Kidney (tissue), 13 donors: ENCODE measurements at regions not wholly inside any gene's neighbourhood (a gene's known extent, or its start where the extent isn't known, plus 50 kb on each side); places are given as distances from the start of the nearest gene placed in this dataset.

Source experiments
- DNase-seq, 5 donors: peaks; one replicate each; pipeline ENCODE4 v3.0.0-alpha.2; 2013 to 2020
- FAIRE-seq: peaks from 2 replicates; lab custom pipeline; 2012; peaks lifted over from hg19 to GRCh38; lab: Jason Lieb, UNC
- H3K27ac ChIP-seq, 2 donors: one replicate each; pipeline ENCODE4 v1.7.0; 2013; ENCODE audit warnings: low read depth in 2 of 2, low read length in 2 of 2, inconsistent platforms in 1 of 2
- H3K27me3 ChIP-seq: one replicate; pipeline ENCODE4 v1.7.1; 2013; ENCODE audit warnings: low read length, inconsistent platforms; ENCODE audit not compliant: control insufficient read depth, insufficient read depth
- H3K36me3 ChIP-seq, 3 donors: one replicate each; pipeline versions ENCODE4 v1.7.0 to v1.7.1; 2013; ENCODE audit warnings: low read length in 3 of 3, control low read depth in 1 of 3, inconsistent platforms in 1 of 3; ENCODE audit not compliant: insufficient read depth in 3 of 3, control insufficient read depth in 2 of 3
- H3K4me1 ChIP-seq, 3 donors: one replicate each; pipeline versions ENCODE4 v1.7.0 to v1.7.1; 2013; ENCODE audit warnings: low read length in 3 of 3, inconsistent platforms in 1 of 3, low read depth in 1 of 3; ENCODE audit not compliant: control insufficient read depth in 2 of 3, insufficient read depth in 2 of 3
- H3K4me3 ChIP-seq, 3 donors: one replicate each; pipeline versions ENCODE4 v1.7.0 to v1.8.1; 2013; ENCODE audit warnings: low read length in 3 of 3, control low read depth in 1 of 3, inconsistent platforms in 1 of 3
- H3K9ac ChIP-seq, 3 donors: one replicate each; pipeline versions ENCODE4 v1.7.0 to v1.7.1; 2013; ENCODE audit warnings: low read length in 3 of 3, control low read depth in 1 of 3, inconsistent platforms in 1 of 3
- H3K9me3 ChIP-seq, 3 donors: one replicate each; pipeline versions ENCODE4 v1.7.0 to v1.7.1; 2013; ENCODE audit warnings: low read length in 3 of 3, control low read depth in 1 of 3, inconsistent platforms in 1 of 3; ENCODE audit not compliant: control insufficient read depth in 2 of 3, insufficient read depth in 1 of 3
- intact Hi-C: fragments of 100-400 bp; cut with DNase I; formaldehyde crosslinking; loops from one replicate; pipeline ENCODE4 v1.11.1; 2022
- TF ChIP-seq, protein P1 (sequence below): IDR thresholded peaks from 3 replicates; pipeline ENCODE4 v1.5.1; 2012; ENCODE audit warnings: mild to moderate bottlenecking, moderate library complexity, borderline replicate concordance; ENCODE audit not compliant: insufficient read depth; ENCODE audit errors: extremely low read depth
- donor health status: control.
- donor health status: control.
- donor health status: control.
- donor health status: control.
- donor health status: control.
- donor health status: DM: yes; HTN: yes; CAD: no.
- donor health status: Normal renal cell carcinoma (clear cell type).

DNA sequence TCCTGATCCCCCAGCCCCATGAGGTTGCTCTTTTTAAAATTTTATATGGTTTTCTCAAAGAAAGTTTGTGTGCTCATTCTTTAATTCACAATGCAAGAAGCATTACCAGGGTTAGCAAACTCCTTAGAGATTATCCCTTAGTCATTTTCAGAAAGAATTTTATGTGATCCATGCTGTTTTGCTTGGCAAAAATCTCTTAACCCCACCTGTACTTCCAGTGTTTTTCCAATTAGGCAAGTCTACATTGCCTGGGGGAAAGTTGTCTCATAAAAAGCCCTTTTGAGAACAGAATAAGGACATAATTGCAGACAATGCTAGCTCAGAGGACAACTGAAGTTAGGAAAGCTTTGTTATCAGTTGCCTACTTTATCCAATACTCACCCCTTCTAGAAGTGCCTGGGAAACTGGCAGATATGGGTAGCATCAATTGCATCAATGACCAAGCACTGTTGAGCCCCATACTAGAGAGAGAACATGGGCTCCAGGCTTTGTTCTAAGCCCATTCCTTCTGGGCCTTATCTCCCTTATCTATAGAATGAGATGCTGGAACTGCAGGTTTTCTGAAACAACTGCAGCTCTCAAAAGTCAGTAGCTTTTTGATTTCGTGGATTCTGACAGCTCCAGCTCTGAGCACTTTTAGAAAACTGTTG, 265.9 kb upstream of the SPHKAP start:
- Histone ChIP-seq H3K4me3 (no peak overlapping the region), H3K36me3 (no peaks in the 10 kb centered on the region), H3K4me1 (no peaks in the 10 kb centered on the region), H3K27me3 (no peaks in the 10 kb centered on the region), H3K9ac (no peak overlapping the region), H3K27ac (no peak overlapping the region), H3K9me3 (peaks cover 0 to 2% (median 0%) of the 10 kb centered on the region in 3 donors)
- TF ChIP-seq, protein P1, sequence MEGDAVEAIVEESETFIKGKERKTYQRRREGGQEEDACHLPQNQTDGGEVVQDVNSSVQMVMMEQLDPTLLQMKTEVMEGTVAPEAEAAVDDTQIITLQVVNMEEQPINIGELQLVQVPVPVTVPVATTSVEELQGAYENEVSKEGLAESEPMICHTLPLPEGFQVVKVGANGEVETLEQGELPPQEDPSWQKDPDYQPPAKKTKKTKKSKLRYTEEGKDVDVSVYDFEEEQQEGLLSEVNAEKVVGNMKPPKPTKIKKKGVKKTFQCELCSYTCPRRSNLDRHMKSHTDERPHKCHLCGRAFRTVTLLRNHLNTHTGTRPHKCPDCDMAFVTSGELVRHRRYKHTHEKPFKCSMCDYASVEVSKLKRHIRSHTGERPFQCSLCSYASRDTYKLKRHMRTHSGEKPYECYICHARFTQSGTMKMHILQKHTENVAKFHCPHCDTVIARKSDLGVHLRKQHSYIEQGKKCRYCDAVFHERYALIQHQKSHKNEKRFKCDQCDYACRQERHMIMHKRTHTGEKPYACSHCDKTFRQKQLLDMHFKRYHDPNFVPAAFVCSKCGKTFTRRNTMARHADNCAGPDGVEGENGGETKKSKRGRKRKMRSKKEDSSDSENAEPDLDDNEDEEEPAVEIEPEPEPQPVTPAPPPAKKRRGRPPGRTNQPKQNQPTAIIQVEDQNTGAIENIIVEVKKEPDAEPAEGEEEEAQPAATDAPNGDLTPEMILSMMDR: no peak
- FAIRE-seq (no peak), DNase-seq (no peak)
- intact Hi-C loops: no loop called here

DNA sequence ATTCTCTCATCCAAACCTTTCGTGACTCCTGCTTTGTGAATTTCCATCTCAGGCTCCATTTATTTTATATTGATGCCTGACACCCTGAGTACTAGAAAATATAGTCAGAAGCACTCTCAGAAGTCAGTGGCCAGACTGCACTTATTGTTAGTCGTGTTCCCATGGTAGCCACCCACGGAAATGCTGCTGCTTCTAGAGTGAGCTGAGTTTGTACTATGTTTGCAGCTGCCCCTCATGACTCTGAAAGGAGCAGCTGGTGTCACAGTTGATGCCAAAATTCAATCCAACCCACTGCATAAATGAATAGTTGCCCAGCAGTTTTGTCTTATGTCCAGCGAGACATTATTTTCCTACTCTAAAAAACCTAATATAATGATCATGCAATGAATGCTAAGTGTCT, 265.2 kb upstream of the SPHKAP start:
- Histone ChIP-seq H3K27me3 (no peaks in the 10 kb centered on the region), H3K4me1 (no peaks in the 10 kb centered on the region), H3K27ac (no peak overlapping the region), H3K9ac (no peak overlapping the region), H3K9me3 (peaks cover 0 to 2% (median 0%) of the 10 kb centered on the region in 3 donors), H3K36me3 (no peaks in the 10 kb centered on the region), H3K4me3 (no peak overlapping the region)
- DNase-seq: no peak
- TF ChIP-seq, protein P1: no peak
- no peak for FAIRE-seq
- intact Hi-C loops: no loop called here

DNA sequence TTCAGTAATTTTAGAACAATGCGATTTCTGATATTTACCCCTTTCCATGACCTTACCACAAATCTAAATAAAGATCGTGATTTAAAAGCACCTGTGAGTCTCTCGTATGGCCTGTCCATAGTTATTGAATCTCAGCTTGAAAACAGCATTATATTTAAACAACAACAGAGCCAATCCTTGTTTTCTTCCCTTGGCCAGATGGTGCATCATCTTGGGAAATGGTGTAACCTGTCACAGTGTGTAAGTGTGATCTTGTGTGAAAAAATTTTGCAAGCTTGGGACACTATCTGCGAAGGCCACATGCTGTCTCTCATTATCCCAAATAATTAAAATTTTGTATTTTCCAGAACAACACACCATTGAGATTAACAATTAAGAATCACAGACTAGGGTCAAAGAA, 262.7 kb upstream of the SPHKAP start:
- H3K9me3 ChIP-seq: peaks cover 0 to 2% (median 0%) of the 10 kb centered on the region in 3 donors
- TF ChIP-seq, protein P1: no peak
- no peaks in the 10 kb centered on the region for H3K36me3 ChIP-seq
- FAIRE-seq (no peak), DNase-seq (no peak)
- H3K27ac ChIP-seq: no peak overlapping the region
- no peaks in the 10 kb centered on the region for H3K27me3 ChIP-seq
- no peak overlapping the region for H3K4me3 ChIP-seq
- no peak overlapping the region for H3K9ac ChIP-seq
- no peaks in the 10 kb centered on the region for H3K4me1 ChIP-seq
- intact Hi-C loops: no loop called here

DNA sequence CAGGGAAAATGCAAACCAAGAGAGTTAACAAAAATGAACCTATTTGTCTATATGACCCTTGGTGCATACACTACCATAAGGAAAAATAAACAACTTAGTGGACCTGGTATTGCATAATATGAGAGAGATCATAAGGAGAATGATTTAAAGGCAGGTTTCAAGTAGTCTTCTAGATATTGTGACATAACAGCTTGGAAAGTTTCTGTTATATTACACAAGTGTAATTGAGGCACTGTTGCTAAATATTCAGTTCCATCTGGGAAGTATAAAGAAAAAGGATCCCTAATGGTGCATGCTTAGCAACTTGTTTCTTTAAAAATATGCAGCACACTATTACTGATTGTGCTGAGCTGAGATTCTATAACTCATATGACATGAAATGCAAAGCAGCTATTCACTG, 252.2 kb upstream of the SPHKAP start:
- intact Hi-C loops: no loop called here
- no peak for DNase-seq

More for the DNA sequence above, 252.2 kb upstream of the SPHKAP start:
- Histone ChIP-seq H3K4me1 (no peaks in the 10 kb centered on the region), H3K4me3 (no peak overlapping the region), H3K36me3 (no peaks in the 10 kb centered on the region), H3K27me3 (no peaks in the 10 kb centered on the region), H3K9ac (no peak overlapping the region), H3K9me3 (no peaks in the 10 kb centered on the region), H3K27ac (no peak overlapping the region)
- FAIRE-seq: no peak
- TF ChIP-seq, protein P1: no peak
